ENCODE measurements at regions not wholly inside any gene's neighbourhood (a gene's known extent, or its start where the extent isn't known, plus 50 kb on each side); places are given as distances from the start of the nearest gene placed in this dataset.

DNA sequence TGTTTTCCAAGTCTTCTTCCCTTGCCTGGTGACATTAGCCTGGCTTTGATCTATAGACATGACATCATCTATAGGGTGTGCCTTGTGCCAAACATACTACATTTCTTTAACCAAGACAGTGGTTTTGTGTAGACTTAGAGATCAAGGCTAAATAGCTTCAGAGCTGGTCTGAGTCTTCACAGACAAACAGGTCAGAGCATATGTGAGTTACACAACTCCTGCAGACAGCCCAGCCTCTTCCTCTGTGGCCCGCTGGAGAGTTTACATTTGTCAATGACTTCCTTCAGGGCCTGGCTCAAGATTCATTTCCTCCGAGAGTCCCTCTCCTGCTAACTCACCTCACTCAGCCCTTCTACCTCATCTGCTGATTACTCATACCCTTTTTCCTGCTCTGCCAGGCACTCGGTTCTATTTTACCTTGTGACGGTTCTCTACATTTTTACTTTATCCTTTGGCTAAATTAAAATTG lies 73.1 kb upstream of the TANC2 start:
- DNase-seq = no peak
- Histone ChIP-seq H3K4me1 (peaks cover 6% of the 10 kb centered on the region), H3K4me3 (no peak overlapping the region), H3K36me3 (ENCODE audit: low read depth, missing control alignments) (no peaks in the 10 kb centered on the region), H3K27ac (no peak overlapping the region), H3K27me3 (no peaks in the 10 kb centered on the region), H3K9me3 (no peaks in the 10 kb centered on the region)
- intact Hi-C loops (cut with DNase I; ENCODE audit: low total_unique reads) = no loop called here
- WGBS, 2 donors = 56 to 68% methylated on average over 4 of the region's 4 CpGs
- no peak for TF ChIP-seq POLR2A (IDR thresholded peaks at IDR 0.05)
- TF ChIP-seq, protein P1, sequence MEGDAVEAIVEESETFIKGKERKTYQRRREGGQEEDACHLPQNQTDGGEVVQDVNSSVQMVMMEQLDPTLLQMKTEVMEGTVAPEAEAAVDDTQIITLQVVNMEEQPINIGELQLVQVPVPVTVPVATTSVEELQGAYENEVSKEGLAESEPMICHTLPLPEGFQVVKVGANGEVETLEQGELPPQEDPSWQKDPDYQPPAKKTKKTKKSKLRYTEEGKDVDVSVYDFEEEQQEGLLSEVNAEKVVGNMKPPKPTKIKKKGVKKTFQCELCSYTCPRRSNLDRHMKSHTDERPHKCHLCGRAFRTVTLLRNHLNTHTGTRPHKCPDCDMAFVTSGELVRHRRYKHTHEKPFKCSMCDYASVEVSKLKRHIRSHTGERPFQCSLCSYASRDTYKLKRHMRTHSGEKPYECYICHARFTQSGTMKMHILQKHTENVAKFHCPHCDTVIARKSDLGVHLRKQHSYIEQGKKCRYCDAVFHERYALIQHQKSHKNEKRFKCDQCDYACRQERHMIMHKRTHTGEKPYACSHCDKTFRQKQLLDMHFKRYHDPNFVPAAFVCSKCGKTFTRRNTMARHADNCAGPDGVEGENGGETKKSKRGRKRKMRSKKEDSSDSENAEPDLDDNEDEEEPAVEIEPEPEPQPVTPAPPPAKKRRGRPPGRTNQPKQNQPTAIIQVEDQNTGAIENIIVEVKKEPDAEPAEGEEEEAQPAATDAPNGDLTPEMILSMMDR (IDR thresholded peaks at IDR 0.05) = no peak

DNA sequence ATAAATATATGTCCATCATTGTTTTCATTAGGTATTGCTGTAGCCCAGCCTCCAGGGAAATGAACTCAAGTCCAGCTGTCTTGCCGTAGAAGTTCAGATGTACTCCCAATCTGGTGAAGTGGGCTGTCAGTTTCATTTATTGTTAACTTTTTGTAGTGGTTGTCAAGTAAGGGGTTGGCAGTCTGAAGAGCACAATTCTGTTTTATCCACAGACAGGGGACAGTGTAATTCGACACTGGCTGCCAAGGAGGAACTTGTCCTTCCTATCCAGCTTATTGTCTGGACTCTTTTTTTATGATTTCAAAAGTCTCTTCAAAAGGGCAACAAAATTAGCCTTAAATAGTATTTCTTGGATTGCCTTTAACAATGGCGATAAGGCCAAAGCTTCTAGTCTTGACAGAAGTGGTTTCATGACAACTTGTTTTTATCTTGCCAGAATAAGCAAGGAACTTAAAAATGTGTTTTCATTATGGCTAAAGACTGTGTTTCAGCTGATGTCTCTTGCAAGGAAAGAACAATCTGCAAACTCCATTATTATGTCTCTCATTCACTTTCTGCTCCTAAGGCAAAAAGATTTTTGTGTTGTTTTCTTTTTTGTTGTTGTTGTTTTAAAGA lies 73.9 kb upstream of the TANC2 start:
- Histone ChIP-seq H3K4me3 (no peak overlapping the region), H3K27ac (no peak overlapping the region), H3K9me3 (no peaks in the 10 kb centered on the region), H3K4me1 (peaks cover 6% of the 10 kb centered on the region), H3K27me3 (no peaks in the 10 kb centered on the region), H3K36me3 (ENCODE audit: low read depth, missing control alignments) (no peaks in the 10 kb centered on the region)
- TF ChIP-seq, protein P1 (IDR thresholded peaks at IDR 0.05) = no peak
- TF ChIP-seq POLR2A (IDR thresholded peaks at IDR 0.05) = no peak
- no peak for DNase-seq
- intact Hi-C loops (cut with DNase I; ENCODE audit: low total_unique reads) = no loop called here
- WGBS, 2 donors = 30 to 54% methylated on average over 3 of the region's 3 CpGs

DNA sequence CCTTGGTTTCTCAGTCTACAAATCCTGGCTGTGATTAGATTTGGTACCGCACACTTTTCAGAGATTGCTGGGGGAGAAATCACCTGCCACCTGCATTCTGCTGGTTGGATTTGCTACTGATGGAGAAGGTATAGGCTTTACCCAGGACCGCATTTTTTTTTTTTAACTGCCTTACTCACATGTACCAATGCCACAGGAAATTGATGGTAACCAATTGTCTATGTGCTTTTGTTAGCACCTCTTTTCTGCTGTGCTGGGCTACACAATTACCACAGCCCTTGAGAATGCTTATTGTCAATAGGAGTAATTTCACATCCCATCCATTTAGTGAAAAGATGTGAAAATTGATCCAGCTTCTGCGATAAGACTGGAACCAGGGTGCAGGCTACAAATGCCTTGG lies 74.4 kb upstream of the TANC2 start:
- DNase-seq = no peak
- TF ChIP-seq POLR2A (IDR thresholded peaks at IDR 0.05) = no peak
- TF ChIP-seq, protein P1 (IDR thresholded peaks at IDR 0.05) = no peak

DNA sequence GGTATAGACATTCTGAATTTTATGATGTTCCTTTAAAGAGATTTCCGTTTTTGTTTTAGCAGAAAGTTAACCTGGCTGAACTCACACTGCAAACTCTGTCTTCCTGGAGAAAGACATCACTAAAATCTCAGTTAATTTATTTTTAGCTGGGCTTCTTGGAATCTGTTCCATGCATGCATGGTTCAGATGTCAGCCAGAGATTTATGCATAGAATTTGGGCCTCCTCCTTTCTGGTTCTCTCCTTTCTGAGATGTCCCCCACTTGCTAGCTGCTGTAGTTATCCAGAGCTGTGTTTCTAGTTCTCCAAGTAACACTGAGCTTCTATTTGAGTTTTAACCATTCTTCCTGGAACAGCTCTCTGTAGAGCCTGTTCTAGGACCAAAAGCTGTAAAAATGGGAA lies 77.3 kb upstream of the TANC2 start:
- Histone ChIP-seq H3K9me3 (no peaks in the 10 kb centered on the region), H3K27ac (no peak overlapping the region), H3K4me3 (no peak overlapping the region), H3K36me3 (ENCODE audit: low read depth, missing control alignments) (no peaks in the 10 kb centered on the region), H3K27me3 (no peaks in the 10 kb centered on the region), H3K4me1 (peaks cover 6% of the 10 kb centered on the region)
- 69 to 85% methylated on average over 1 of the region's 1 CpG for WGBS, 2 donors
- intact Hi-C loops (cut with DNase I; ENCODE audit: low total_unique reads) = no loop called here
- no peak for DNase-seq
- TF ChIP-seq, protein P1 (IDR thresholded peaks at IDR 0.05) = no peak
- TF ChIP-seq POLR2A (IDR thresholded peaks at IDR 0.05) = no peak

More for the DNA sequence above, 74.4 kb upstream of the TANC2 start:
- WGBS, 2 donors = 94 to 98% methylated on average over 3 of the region's 3 CpGs
- no peak overlapping the region for H3K4me3 ChIP-seq
- peaks cover 6% of the 10 kb centered on the region for H3K4me1 ChIP-seq
- no peaks in the 10 kb centered on the region for H3K27me3 ChIP-seq
- H3K27ac ChIP-seq = no peak overlapping the region
- intact Hi-C loops (cut with DNase I; ENCODE audit: low total_unique reads) = no loop called here
- H3K9me3 ChIP-seq = no peaks in the 10 kb centered on the region
- H3K36me3 ChIP-seq (ENCODE audit: low read depth, missing control alignments) = no peaks in the 10 kb centered on the region

DNA sequence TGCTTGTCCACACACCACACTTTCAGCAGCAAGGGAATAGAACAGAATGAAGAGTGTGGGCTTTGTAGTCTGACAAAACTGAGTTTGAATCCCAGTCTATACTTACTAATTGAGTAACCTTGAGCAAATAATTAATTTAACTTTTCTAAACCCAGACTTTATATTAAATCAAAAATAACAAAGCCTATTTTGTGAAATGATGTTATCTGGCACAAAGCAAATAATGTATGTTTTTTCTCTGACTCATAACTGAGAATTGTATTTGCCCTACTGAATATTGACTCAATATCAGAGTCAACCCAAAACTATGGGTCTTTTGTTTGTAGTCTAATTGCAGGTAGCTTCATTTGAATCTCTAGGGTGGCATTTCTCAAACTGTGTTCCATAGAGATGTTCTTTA lies 77.9 kb upstream of the TANC2 start:
- H3K9me3 ChIP-seq = no peaks in the 10 kb centered on the region
- no peak for TF ChIP-seq POLR2A (IDR thresholded peaks at IDR 0.05)
- TF ChIP-seq, protein P1 (IDR thresholded peaks at IDR 0.05) = no peak
- intact Hi-C loops (cut with DNase I; ENCODE audit: low total_unique reads) = no loop called here

More for the DNA sequence above, 77.9 kb upstream of the TANC2 start:
- DNase-seq = no peak
- peaks cover 6% of the 10 kb centered on the region for H3K4me1 ChIP-seq
- H3K4me3 ChIP-seq = no peak overlapping the region
- no peaks in the 10 kb centered on the region for H3K36me3 ChIP-seq (ENCODE audit: low read depth, missing control alignments)
- H3K27ac ChIP-seq = no peak overlapping the region
- no peaks in the 10 kb centered on the region for H3K27me3 ChIP-seq
